GM18517 (cell line): ENCODE measurements at regions not wholly inside any gene's neighbourhood (a gene's known extent, or its start where the extent isn't known, plus 50 kb on each side); places are given as distances from the start of the nearest gene placed in this dataset.
"Not testable (repeated sequence)": the region's sequence is repeated elsewhere in the genome, so short reads cannot be mapped to it uniquely, and the experiment has no call there.

Experiments used
- ATAC-seq: cut with Tn5 transposase; IDR thresholded peaks from one replicate; pipeline ENCODE4 v1.9.1; 2021; ENCODE audit warnings: mild to moderate bottlenecking, moderate library complexity; ENCODE audit not compliant: unreplicated experiment

DNA sequence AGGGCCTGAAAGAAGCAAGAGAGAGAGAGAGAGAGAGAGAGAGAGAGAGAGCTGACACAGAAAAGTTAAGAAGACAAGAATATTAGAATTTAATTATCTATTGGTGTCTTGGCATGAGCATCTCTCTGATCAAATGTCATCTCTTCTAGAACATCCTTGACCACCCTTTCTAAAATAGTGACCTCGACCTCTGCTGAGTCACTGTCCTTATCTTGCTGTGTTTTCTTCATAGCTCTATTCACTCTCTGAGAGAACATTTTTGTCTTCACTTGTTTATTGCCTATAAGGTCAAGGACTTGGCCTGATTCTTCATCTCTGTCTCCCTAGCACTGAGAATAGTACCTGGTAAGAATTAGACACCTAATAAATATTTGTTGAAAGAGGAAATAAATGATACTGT lies 383.8 kb upstream of the RPS23 start:
- ATAC-seq, result no peak

GRCh38 chr5:82661462-82661861 lies 383.3 kb upstream of the RPS23 start:
- ATAC-seq, result no peak

DNA sequence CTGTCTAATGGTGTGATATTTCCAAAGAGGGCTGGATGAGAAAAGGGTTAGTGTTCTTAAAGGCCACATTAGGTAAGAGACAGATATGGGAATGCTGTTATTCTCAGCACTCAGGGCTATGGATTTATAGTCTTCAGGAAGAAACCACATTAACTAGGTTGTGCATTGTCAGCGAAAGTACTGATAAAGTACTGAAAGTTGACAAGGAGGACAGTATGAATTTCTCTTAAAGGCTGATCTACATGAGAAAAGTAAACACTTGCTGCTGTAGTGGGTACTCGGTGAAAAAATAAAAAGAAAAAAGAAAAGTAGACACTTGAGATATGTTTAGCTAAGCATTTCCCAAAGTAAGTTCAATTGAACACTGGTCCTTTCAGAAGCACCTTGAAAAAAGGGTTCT lies 381.0 kb upstream of the RPS23 start:
- no peak for ATAC-seq

- ATAC-seq, result no peak
These were observed 379.0 kb upstream of the RPS23 start for GRCh38 chr5:82657033-82657699.

DNA sequence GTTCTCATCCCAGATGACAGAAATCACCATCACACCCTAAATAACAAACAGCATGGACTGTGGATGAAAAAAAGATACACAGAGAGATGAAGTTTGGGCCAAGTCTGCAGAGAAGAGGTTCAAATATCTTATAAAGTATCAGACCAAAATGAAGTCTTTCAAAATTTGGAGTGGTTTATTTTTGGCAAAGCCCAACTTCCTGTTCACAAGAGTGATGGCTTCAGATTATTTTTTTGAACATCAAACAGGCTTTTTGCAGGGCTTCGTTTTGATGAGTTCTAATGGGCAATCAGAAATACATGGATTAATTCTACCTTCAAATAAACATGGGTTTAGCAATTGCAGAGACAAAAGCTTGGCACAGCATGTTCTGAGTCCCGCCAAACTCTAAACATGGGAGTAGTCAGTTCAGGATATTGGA lies 378.2 kb upstream of the RPS23 start:
- no peak for ATAC-seq

GRCh38 chr5:82655078-82655477 lies 376.9 kb upstream of the RPS23 start:
- ATAC-seq, result no peak

DNA sequence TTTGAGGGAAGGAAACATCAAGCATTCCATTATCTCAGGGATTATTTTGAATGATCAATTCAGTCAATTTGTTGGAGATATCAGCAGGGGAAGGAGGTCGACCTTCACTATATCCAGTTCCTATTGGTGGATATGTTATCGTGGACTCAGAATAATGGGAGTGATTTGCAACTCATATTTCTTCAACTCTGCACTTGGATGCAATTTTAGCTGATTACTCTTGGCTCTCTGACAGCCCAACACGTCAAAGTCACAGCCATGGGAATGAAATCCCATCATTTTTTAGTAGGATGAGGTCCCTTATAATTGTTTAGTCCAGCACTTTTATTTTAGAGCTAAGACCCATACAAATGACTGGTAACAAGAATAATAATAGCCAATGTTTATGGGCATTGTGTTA lies 371.8 kb upstream of the RPS23 start:
- ATAC-seq, result no peak

- no peak for ATAC-seq
These were observed 366.6 kb upstream of the RPS23 start for GRCh38 chr5:82644766-82645165.

DNA sequence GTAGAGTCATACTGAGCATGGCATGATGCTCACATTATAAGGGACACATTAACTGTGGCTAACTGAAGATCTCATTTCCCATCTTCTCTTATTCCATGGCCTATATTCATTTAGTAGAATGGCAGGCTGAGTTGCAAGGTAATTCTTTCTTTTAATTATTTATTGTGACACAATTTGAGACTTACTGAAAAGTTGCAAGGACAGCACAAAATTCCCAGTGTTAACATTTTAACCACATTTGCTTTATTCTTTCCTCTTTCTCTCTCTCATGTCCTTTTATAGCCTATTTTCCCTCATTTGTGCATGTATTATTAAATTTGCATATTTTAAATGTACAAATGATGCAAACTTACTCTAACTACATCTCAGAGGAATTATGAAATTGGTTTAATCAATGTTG lies 366.1 kb upstream of the RPS23 start:
- ATAC-seq, result no peak

- ATAC-seq, result no peak
These were observed 364.2 kb upstream of the RPS23 start for GRCh38 chr5:82642313-82642712.

- peak; percentile 59 for ATAC-seq
These were observed 363.3 kb upstream of the RPS23 start for GRCh38 chr5:82641331-82642003.

GRCh38 chr5:82640916-82641315 lies 362.8 kb upstream of the RPS23 start:
- no peak for ATAC-seq

GRCh38 chr5:82639393-82640144 lies 361.4 kb upstream of the RPS23 start:
- no peak for ATAC-seq

GRCh38 chr5:82636591-82636990 lies 358.4 kb upstream of the RPS23 start:
- ATAC-seq, result no peak

DNA sequence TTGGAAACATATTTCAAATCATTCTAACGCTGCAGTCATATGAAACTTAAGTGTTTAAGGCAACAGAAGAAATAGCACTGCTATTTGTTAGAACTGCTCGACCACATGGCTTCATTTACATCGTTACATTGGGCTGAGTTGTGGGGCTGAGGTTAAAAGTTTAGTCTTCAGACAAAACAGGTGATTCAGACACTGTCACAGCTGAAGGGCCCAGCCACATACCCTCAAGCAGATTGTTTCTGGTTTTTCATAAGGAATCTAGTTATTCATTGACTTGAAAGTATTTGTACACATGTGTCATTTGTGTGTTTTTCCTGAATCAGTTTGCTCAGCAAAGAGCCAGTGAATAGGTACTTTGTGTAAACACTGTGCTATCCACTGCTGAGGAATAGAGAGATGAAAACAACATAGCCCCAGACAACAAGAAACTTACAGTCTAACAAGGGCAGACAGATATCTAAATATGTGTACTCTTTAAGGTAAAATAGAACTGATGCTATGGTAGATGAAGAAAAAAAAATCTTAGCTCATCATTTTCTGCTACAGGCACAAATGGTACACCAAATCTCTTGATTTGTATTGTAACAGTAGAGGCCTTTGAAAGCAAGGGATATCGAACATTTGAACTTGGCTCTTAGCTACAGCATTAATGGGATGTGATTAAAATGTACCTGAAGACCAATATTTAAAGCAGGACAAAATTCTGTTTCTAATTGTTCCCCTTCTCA lies 357.6 kb upstream of the RPS23 start:
- ATAC-seq, result no peak

DNA sequence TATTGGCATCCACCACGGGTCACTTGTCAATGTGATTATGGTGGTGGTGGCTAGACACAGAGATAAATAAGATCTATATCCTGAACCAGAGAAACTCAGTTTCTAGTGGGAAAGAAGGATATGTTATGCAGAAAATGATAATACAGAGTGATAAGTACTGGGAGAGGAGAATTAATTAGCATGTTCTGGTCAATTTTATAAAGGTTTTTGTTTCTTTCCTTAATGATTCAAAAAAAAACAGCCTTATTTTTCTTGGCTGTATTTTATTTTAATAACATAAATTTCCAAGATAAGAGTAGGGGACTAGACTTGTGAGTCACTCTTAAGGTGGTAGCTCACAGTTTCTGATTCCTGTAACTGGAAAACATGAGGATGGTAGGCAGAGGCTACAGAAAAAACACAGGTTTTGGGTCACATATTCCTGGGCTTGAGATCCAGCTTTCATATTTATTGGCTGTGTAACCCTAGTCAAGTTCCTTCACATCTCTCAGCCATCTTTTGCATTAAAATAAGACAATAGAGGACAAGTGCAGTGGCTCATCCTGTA lies 350.3 kb upstream of the RPS23 start:
- ATAC-seq, result no peak

GRCh38 chr5:82626905-82627591 lies 348.9 kb upstream of the RPS23 start:
- not testable (repeated sequence) for ATAC-seq

- not testable (repeated sequence) for ATAC-seq
These were observed 347.9 kb upstream of the RPS23 start for GRCh38 chr5:82626012-82626411.

- ATAC-seq, result no peak
These were observed 345.9 kb upstream of the RPS23 start for GRCh38 chr5:82624062-82624461.

GRCh38 chr5:82622711-82623514 lies 344.8 kb upstream of the RPS23 start:
- no peak for ATAC-seq
